Breast epithelium (tissue), 4 donors: ENCODE measurements at regions not wholly inside any gene's neighbourhood (a gene's known extent, or its start where the extent isn't known, plus 50 kb on each side); places are given as distances from the start of the nearest gene placed in this dataset.

Experiments
- DNase-seq, 2 donors: peaks; one replicate each; pipeline ENCODE4 v3.0.0-alpha.2; 2019; ENCODE audit warnings: low spot score in 2 of 2
- H3K27ac ChIP-seq, 2 donors: fragments of 200-600 bp; sonication (generic) in 1 of 2; one replicate each; pipeline ENCODE4 v1.5.1; 2016 to 2019; ENCODE audit warnings: mild to moderate bottlenecking in 1 of 2
- H3K27me3 ChIP-seq, 2 donors: fragments of 200-600 bp; sonication (generic) in 1 of 2; one replicate each; pipeline versions ENCODE4 v1.5.1 to v1.6.0; 2017 to 2019; ENCODE audit warnings: control low read depth in 1 of 2, mild to moderate bottlenecking in 1 of 2
- H3K36me3 ChIP-seq: fragments of 200-600 bp; one replicate; pipeline ENCODE4 v1.5.1; 2019
- H3K4me1 ChIP-seq, 2 donors: fragments of 200-600 bp; sonication (generic); one replicate each; pipeline ENCODE4 v1.5.1; 2016 to 2019; ENCODE audit warnings: control low read depth in 1 of 2
- H3K4me3 ChIP-seq, 3 donors: fragments of 200-600 bp; sonication (generic); 1 replicate in 2 of 3; 2 replicates in 1 of 3; pipeline ENCODE4 v1.5.1; 2016 to 2019; ENCODE audit warnings: mild to moderate bottlenecking in 3 of 3, moderate library complexity in 2 of 3
- H3K9me3 ChIP-seq, 2 donors: fragments of 200-600 bp; sonication (generic) in 1 of 2; one replicate each; pipeline ENCODE4 v1.5.1; 2016 to 2019; ENCODE audit warnings: control low read depth in 1 of 2
- POLR2A ChIP-seq: fragments of 450-650 bp; IDR thresholded peaks from one replicate; pipeline ENCODE4 v1.6.1; 2016; ENCODE audit warnings: antibody characterized with exemption, mild to moderate bottlenecking, moderate library complexity
- POLR2AphosphoS5 ChIP-seq, 3 donors: sonication (generic); formaldehyde crosslinking; IDR thresholded peaks; one replicate each; pipeline ENCODE4 v1.6.1; 2017; ENCODE audit warnings: antibody characterized with exemption in 3 of 3
- intact Hi-C: fragments of 100-400 bp; cut with DNase I; formaldehyde crosslinking; loops from one replicate; pipeline ENCODE4 v1.15.1; 2023; ENCODE audit warnings: low total_unique reads
- TF ChIP-seq, protein P1 (sequence below), 3 donors: fragments of 450-650 bp; IDR thresholded peaks; one replicate each; pipeline ENCODE4 v1.5.1; 2016 to 2017; ENCODE audit warnings: antibody characterized with exemption in 3 of 3, mild to moderate bottlenecking in 3 of 3, moderate library complexity in 3 of 3

DNA sequence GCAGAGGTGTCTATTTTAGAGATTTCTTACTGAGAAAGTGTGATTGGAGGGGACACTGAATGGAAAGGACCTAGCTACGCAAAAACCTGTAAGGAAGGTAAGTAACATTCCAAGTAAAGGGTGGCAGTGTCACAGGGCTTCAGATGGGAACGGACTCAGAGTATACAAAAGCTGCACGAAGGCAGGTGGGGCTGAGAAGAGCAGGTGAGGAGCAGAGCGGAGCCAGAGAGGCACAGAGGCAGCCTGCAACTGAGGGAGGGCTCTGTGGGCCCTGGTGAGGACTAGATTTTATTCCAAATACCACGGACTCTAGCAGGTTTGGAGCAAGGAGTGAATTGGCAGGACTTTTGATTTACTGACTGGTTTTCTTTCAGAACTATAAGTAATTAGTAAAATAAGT is 331.3 kb upstream of the PKDCC start:
- H3K4me1 ChIP-seq, result no peaks in the 10 kb centered on the region
- H3K27ac ChIP-seq, result no peak overlapping the region
- TF ChIP-seq, protein P1, sequence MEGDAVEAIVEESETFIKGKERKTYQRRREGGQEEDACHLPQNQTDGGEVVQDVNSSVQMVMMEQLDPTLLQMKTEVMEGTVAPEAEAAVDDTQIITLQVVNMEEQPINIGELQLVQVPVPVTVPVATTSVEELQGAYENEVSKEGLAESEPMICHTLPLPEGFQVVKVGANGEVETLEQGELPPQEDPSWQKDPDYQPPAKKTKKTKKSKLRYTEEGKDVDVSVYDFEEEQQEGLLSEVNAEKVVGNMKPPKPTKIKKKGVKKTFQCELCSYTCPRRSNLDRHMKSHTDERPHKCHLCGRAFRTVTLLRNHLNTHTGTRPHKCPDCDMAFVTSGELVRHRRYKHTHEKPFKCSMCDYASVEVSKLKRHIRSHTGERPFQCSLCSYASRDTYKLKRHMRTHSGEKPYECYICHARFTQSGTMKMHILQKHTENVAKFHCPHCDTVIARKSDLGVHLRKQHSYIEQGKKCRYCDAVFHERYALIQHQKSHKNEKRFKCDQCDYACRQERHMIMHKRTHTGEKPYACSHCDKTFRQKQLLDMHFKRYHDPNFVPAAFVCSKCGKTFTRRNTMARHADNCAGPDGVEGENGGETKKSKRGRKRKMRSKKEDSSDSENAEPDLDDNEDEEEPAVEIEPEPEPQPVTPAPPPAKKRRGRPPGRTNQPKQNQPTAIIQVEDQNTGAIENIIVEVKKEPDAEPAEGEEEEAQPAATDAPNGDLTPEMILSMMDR (IDR thresholded peaks at IDR 0.05), result no peak
- TF ChIP-seq POLR2A, result no peak
- no peak for TF ChIP-seq POLR2AphosphoS5 (IDR thresholded peaks at IDR 0.05)
- intact Hi-C loops, result no loop called here
- no peaks in the 10 kb centered on the region for H3K9me3 ChIP-seq
- H3K36me3 ChIP-seq, result no peaks in the 10 kb centered on the region
- H3K27me3 ChIP-seq, result no peaks in the 10 kb centered on the region
- no peak for DNase-seq
- H3K4me3 ChIP-seq, result no peak overlapping the region

DNA sequence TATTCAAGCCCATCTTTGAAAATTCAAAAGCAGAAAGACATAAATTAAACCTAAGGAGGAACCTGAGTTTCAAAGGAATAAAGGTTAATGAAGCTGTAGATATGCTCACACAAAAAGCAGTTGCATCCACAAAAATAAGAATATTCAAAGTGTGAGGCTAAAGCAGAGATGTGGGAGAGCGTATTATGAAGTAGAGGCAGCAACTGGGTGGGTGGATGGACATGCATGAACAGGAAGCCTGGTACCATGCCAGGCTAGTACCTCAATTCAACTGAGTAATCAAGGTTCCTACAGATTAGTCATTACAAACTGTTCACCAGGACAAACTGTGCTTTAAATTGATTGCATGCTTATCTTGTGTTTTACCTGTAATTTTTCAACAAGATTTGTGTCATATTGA is 330.0 kb upstream of the PKDCC start:
- H3K4me1 ChIP-seq, result no peaks in the 10 kb centered on the region
- no peak overlapping the region for H3K4me3 ChIP-seq
- TF ChIP-seq, protein P1 (IDR thresholded peaks at IDR 0.05), result no peak
- TF ChIP-seq POLR2AphosphoS5 (IDR thresholded peaks at IDR 0.05) (no peak), POLR2A (no peak)
- no peaks in the 10 kb centered on the region for H3K36me3 ChIP-seq
- H3K27me3 ChIP-seq, result no peaks in the 10 kb centered on the region
- no peaks in the 10 kb centered on the region for H3K9me3 ChIP-seq
- DNase-seq, result peak in 1 of 2 donors; percentile 32
- intact Hi-C loops, result no loop called here
- H3K27ac ChIP-seq, result no peak overlapping the region

DNA sequence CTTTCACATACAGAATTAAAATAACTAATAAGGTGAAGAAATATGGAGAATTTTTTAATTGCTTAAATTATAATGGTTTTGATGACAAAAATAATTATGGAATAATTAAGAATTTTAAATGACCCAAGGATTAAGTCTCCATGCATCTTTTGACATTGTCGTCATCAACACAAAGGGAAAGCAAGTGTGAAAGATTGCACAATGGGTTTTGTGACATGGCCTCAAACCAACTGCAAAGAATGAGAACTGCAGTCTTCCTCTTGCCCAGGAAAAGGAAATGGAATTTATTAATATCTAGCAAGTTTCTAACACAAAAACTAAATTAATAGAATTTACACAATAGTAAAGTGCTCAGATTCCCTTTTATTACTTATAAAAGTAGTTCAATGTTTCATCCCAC is 329.1 kb upstream of the PKDCC start:
- H3K4me3 ChIP-seq, result no peak overlapping the region
- H3K36me3 ChIP-seq, result no peaks in the 10 kb centered on the region
- no peaks in the 10 kb centered on the region for H3K4me1 ChIP-seq
- no peak for TF ChIP-seq POLR2A
- no peak for TF ChIP-seq POLR2AphosphoS5 (IDR thresholded peaks at IDR 0.05)
- TF ChIP-seq, protein P1 (IDR thresholded peaks at IDR 0.05), result no peak
- H3K27me3 ChIP-seq, result no peaks in the 10 kb centered on the region
- no peak for DNase-seq
- H3K9me3 ChIP-seq, result no peaks in the 10 kb centered on the region
- intact Hi-C loops, result no loop called here
- H3K27ac ChIP-seq, result no peak overlapping the region

DNA sequence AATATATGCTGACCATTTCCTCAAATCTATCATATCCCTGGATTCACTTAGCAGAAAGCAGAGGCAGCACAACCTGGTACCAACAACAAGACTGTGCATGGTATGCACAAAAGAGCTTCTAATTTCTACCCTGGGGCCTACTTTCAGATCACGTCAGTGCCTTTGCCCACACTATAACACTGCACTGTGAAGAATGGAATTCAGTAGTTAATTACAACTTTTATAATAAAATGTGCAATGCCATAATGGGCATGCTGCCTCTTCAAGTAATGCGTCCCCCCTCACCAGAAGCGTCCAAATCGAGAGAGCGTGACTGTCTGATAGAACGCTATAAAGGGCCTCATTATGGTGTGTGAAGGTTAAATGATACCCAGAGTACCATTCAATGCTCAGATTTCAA is 328.1 kb upstream of the PKDCC start:
- Histone ChIP-seq H3K4me1 (no peaks in the 10 kb centered on the region), H3K36me3 (no peaks in the 10 kb centered on the region), H3K27me3 (no peaks in the 10 kb centered on the region), H3K27ac (no peak overlapping the region), H3K9me3 (no peaks in the 10 kb centered on the region), H3K4me3 (no peak overlapping the region)
- no peak for TF ChIP-seq POLR2A
- TF ChIP-seq, protein P1 (IDR thresholded peaks at IDR 0.05), result no peak
- TF ChIP-seq POLR2AphosphoS5 (IDR thresholded peaks at IDR 0.05), result no peak
- intact Hi-C loops, result no loop called here
- DNase-seq, result no peak

DNA sequence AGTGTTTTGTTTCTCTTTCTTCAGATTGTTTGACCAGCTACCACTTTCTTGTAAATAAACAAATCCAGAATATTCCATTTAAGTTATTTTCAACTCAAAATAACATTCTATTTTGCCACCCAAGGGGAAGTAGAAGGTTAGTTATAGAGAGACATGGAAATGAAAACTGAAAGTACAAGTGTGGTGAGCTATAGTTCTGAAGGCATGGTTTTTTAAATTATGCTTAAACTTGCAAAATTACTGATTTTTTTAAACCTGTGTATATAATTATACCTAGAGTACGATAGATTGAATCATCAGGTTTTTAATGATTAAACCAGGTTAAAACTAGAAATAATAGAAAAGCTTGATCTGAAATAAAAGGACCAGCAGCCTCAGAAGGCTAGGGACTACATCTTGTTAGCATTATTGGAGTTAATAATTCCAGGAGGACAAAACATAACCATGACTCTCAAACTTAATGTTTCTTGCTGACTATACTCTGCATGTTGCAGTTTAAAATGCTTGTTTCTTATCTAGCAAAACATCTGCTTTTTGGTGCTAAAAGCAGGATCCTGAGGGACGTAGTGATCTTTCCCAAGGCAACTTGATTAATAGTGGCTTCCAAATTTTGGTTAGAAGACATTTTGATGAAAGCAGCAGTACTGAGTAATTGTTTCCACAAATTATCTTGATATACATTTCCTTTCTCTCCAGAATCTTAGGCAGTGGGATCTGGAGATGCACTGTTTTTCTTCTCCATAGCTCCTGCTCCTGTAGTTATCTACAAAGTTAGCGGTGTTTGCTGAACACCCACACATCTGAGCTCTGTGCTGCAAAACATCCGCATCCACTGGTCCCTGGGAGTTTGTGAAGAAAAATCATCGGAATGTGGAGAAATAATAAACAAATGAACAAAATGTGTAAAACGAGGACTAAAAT is 327.2 kb upstream of the PKDCC start:
- H3K9me3 ChIP-seq, result no peaks in the 10 kb centered on the region
- H3K4me3 ChIP-seq, result peak overlapping the region in 2 of 3 donors; percentile 8 to 39
- H3K36me3 ChIP-seq, result no peaks in the 10 kb centered on the region
- H3K27ac ChIP-seq, result peak overlapping the region in 1 of 2 donors; percentile 14
- intact Hi-C loops, result no loop called here
- no peaks in the 10 kb centered on the region for H3K4me1 ChIP-seq
- H3K27me3 ChIP-seq, result no peaks in the 10 kb centered on the region
- DNase-seq, result no peak
- TF ChIP-seq, protein P1 (IDR thresholded peaks at IDR 0.05), result no peak
- no peak for TF ChIP-seq POLR2AphosphoS5 (IDR thresholded peaks at IDR 0.05)
- TF ChIP-seq POLR2A, result no peak
